Activated T-cell treated with anti-CD3 and anti-CD28 coated beads, Interleukin-2, amount 50 U/mL, for 4 hours (primary cell): ENCODE measurements at regions not wholly inside any gene's neighbourhood (a gene's known extent, or its start where the extent isn't known, plus 50 kb on each side); places are given as distances from the start of the nearest gene placed in this dataset.

ENCODE experiments used
- ATAC-seq, 2 donors: fragments of 200-7000 bp; cut with Tn5 transposase; one replicate each; pipeline ENCODE4 v1.10.0; 2021
- DNase-seq: peaks from one replicate; pipeline ENCODE4 v3.0.0-alpha.2; 2020
- H3K27me3 Mint-ChIP-seq: one replicate; pipeline ENCODE4 v1.8.0; 2021; ENCODE audit warnings: low read depth, mixed read lengths
- H3K36me3 Mint-ChIP-seq: one replicate; pipeline ENCODE4 v1.8.0; 2022; ENCODE audit warnings: mixed read lengths; ENCODE audit not compliant: insufficient read depth
- H3K4me1 Mint-ChIP-seq: one replicate; pipeline ENCODE4 v1.8.0; 2021; ENCODE audit warnings: low read depth, mixed read lengths
- H3K4me3 Mint-ChIP-seq: one replicate; pipeline ENCODE4 v1.8.0; 2021; ENCODE audit warnings: mild to moderate bottlenecking, moderate library complexity, mixed read lengths
- H3K9me3 Mint-ChIP-seq: one replicate; pipeline ENCODE4 v1.8.0; 2021; ENCODE audit warnings: mixed read lengths

- Mint-ChIP-seq H3K4me3 (no peak overlapping the region), H3K27me3 (no peaks in the 10 kb centered on the region), H3K9me3 (no peaks in the 10 kb centered on the region), H3K36me3 (no peaks in the 10 kb centered on the region), H3K4me1 (no peaks in the 10 kb centered on the region)
- no peak for ATAC-seq
- DNase-seq: no peak
Observed at GRCh38 chr18:78090584-78090983, 840.9 kb downstream of the GALR1 start.

- DNase-seq: no peak
- Mint-ChIP-seq H3K4me1 (no peaks in the 10 kb centered on the region), H3K9me3 (no peaks in the 10 kb centered on the region), H3K27me3 (no peaks in the 10 kb centered on the region), H3K4me3 (no peak overlapping the region), H3K36me3 (no peaks in the 10 kb centered on the region)
- ATAC-seq: no peak
Observed at GRCh38 chr18:78092901-78093300, 843.3 kb downstream of the GALR1 start.

GRCh38 chr18:78099979-78100588, 850.4 kb downstream of the GALR1 start:
- DNase-seq: no peak
- no peaks in the 10 kb centered on the region for H3K4me1 Mint-ChIP-seq
- H3K4me3 Mint-ChIP-seq: no peak overlapping the region
- no peaks in the 10 kb centered on the region for H3K36me3 Mint-ChIP-seq
- ATAC-seq: no peak
- no peaks in the 10 kb centered on the region for H3K9me3 Mint-ChIP-seq
- no peaks in the 10 kb centered on the region for H3K27me3 Mint-ChIP-seq

GRCh38 chr18:78101091-78101490, 851.4 kb downstream of the GALR1 start:
- H3K4me1 Mint-ChIP-seq: no peaks in the 10 kb centered on the region
- H3K9me3 Mint-ChIP-seq: no peaks in the 10 kb centered on the region
- DNase-seq (no peak), ATAC-seq (no peak)
- H3K4me3 Mint-ChIP-seq: no peak overlapping the region
- no peaks in the 10 kb centered on the region for H3K36me3 Mint-ChIP-seq
- H3K27me3 Mint-ChIP-seq: no peaks in the 10 kb centered on the region

- H3K4me3 Mint-ChIP-seq: no peak overlapping the region
- no peak for ATAC-seq
- peaks cover 3% of the 10 kb centered on the region for H3K9me3 Mint-ChIP-seq
- DNase-seq: no peak
- H3K27me3 Mint-ChIP-seq: no peaks in the 10 kb centered on the region
- no peaks in the 10 kb centered on the region for H3K4me1 Mint-ChIP-seq
- H3K36me3 Mint-ChIP-seq: no peaks in the 10 kb centered on the region
Observed at GRCh38 chr18:78102135-78102534, 852.5 kb downstream of the GALR1 start.

GRCh38 chr18:78105611-78106010, 856.0 kb downstream of the GALR1 start:
- Mint-ChIP-seq H3K9me3 (peaks cover 3% of the 10 kb centered on the region), H3K27me3 (no peaks in the 10 kb centered on the region), H3K4me3 (no peak overlapping the region), H3K4me1 (no peaks in the 10 kb centered on the region), H3K36me3 (no peaks in the 10 kb centered on the region)
- ATAC-seq (no peak), DNase-seq (no peak)

- ATAC-seq (no peak), DNase-seq (no peak)
- Mint-ChIP-seq H3K9me3 (peaks cover 3% of the 10 kb centered on the region), H3K4me3 (no peak overlapping the region), H3K27me3 (no peaks in the 10 kb centered on the region), H3K4me1 (no peaks in the 10 kb centered on the region), H3K36me3 (no peaks in the 10 kb centered on the region)
Observed at GRCh38 chr18:78106946-78107345, 857.3 kb downstream of the GALR1 start.

- DNase-seq: no peak
- ATAC-seq: no peak
- Mint-ChIP-seq H3K27me3 (no peaks in the 10 kb centered on the region), H3K4me3 (no peak overlapping the region), H3K9me3 (peaks cover 3% of the 10 kb centered on the region), H3K36me3 (no peaks in the 10 kb centered on the region), H3K4me1 (no peaks in the 10 kb centered on the region)
Observed at GRCh38 chr18:78107363-78107762, 857.7 kb downstream of the GALR1 start.

- no peak for ATAC-seq
Observed at GRCh38 chr18:78108554-78108953, 858.9 kb downstream of the GALR1 start.

GRCh38 chr18:78113136-78113939, 863.7 kb downstream of the GALR1 start:
- Mint-ChIP-seq H3K36me3 (no peaks in the 10 kb centered on the region), H3K9me3 (no peaks in the 10 kb centered on the region), H3K4me1 (no peaks in the 10 kb centered on the region), H3K27me3 (no peaks in the 10 kb centered on the region), H3K4me3 (no peak overlapping the region)
- ATAC-seq: no peak
- DNase-seq: no peak

More at GRCh38 chr18:78108554-78108953, 858.9 kb downstream of the GALR1 start:
- DNase-seq: no peak
- H3K9me3 Mint-ChIP-seq: peaks cover 3% of the 10 kb centered on the region
- H3K27me3 Mint-ChIP-seq: no peaks in the 10 kb centered on the region
- H3K36me3 Mint-ChIP-seq: no peaks in the 10 kb centered on the region
- H3K4me1 Mint-ChIP-seq: no peaks in the 10 kb centered on the region
- H3K4me3 Mint-ChIP-seq: no peak overlapping the region

- no peaks in the 10 kb centered on the region for H3K36me3 Mint-ChIP-seq
- no peaks in the 10 kb centered on the region for H3K4me1 Mint-ChIP-seq
- ATAC-seq (no peak), DNase-seq (no peak)
- no peaks in the 10 kb centered on the region for H3K27me3 Mint-ChIP-seq
- H3K9me3 Mint-ChIP-seq: peaks cover 5% of the 10 kb centered on the region
- no peak overlapping the region for H3K4me3 Mint-ChIP-seq
Observed at GRCh38 chr18:78113940-78114251, 864.2 kb downstream of the GALR1 start.

GRCh38 chr18:78115896-78116561, 863.6 kb upstream of the SALL3 start:
- H3K27me3 Mint-ChIP-seq: no peaks in the 10 kb centered on the region
- no peaks in the 10 kb centered on the region for H3K36me3 Mint-ChIP-seq
- DNase-seq (no peak), ATAC-seq (no peak)
- H3K9me3 Mint-ChIP-seq: peaks cover 16% of the 10 kb centered on the region
- no peak overlapping the region for H3K4me3 Mint-ChIP-seq
- no peaks in the 10 kb centered on the region for H3K4me1 Mint-ChIP-seq

- Mint-ChIP-seq H3K27me3 (peaks cover 1% of the 10 kb centered on the region), H3K4me1 (no peaks in the 10 kb centered on the region), H3K9me3 (peaks cover 41% of the 10 kb centered on the region), H3K4me3 (no peak overlapping the region), H3K36me3 (no peaks in the 10 kb centered on the region)
- DNase-seq: no peak
- no peak for ATAC-seq
Observed at GRCh38 chr18:78123144-78123909, 856.3 kb upstream of the SALL3 start.

GRCh38 chr18:78123926-78124797, 855.5 kb upstream of the SALL3 start:
- H3K36me3 Mint-ChIP-seq: no peaks in the 10 kb centered on the region
- H3K27me3 Mint-ChIP-seq: peaks cover 1% of the 10 kb centered on the region
- ATAC-seq (no peak), DNase-seq (no peak)
- no peak overlapping the region for H3K4me3 Mint-ChIP-seq
- peaks cover 34% of the 10 kb centered on the region for H3K9me3 Mint-ChIP-seq
- no peaks in the 10 kb centered on the region for H3K4me1 Mint-ChIP-seq
